ENCODE measurements at regions not wholly inside any gene's neighbourhood (a gene's known extent, or its start where the extent isn't known, plus 50 kb on each side); places are given as distances from the start of the nearest gene placed in this dataset.

- no peak for DNase-seq (ENCODE audit: low read depth, low spot score)
- CTCF ChIA-PET = interaction anchor here (2.3 kb wide), 1 partner anchor 9 kb away, joined by 9 read pairs; no protein-coding TSS in a partner anchor
These were observed 123.3 kb downstream of the USP46 start for GRCh38 chr4:52535793-52536192.

More at GRCh38 chr4:52535793-52536192, 123.3 kb downstream of the USP46 start:
- no peak overlapping the region for H3K4me3 ChIP-seq (ENCODE audit: low read depth, low read length)
- no peak for TF ChIP-seq CTCF (IDR thresholded peaks at IDR 0.05; ENCODE audit: insufficient read depth, low read length, missing control alignments)
- POLR2A ChIA-PET = no interaction called here
